GM21447 (cell line): ENCODE measurements at regions not wholly inside any gene's neighbourhood (a gene's known extent, or its start where the extent isn't known, plus 50 kb on each side); places are given as distances from the start of the nearest gene placed in this dataset.
"Not testable (repeated sequence)": the region's sequence is repeated elsewhere in the genome, so short reads cannot be mapped to it uniquely, and the experiment has no call there.

Experiments
- ATAC-seq: cut with Tn5 transposase; IDR thresholded peaks from one replicate; pipeline ENCODE4 v1.9.1; 2021; ENCODE audit not compliant: unreplicated experiment

DNA sequence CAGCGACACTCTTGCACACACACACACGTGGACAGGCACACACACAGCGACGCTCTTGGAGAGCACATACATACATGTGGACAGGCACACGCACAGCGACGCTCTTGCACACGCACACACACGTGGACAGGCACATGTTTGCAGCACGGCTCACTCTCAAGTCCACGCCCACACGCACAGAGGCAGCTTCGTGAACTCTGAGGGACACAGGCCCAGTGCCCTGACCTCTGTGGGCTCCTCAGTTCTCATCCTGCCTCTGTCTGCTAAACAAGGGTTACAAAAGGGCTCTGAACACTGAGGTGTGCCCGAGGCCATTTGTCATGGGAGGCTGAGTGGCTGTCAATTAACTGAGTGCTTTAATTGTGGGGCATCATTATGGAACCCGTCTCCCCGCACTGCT, 558.8 kb upstream of the ADAMTS16 start:
- ATAC-seq, result no peak

- ATAC-seq, result no peak
These were observed 555.1 kb upstream of the ADAMTS16 start for GRCh38 chr5:4584982-4585381.

DNA sequence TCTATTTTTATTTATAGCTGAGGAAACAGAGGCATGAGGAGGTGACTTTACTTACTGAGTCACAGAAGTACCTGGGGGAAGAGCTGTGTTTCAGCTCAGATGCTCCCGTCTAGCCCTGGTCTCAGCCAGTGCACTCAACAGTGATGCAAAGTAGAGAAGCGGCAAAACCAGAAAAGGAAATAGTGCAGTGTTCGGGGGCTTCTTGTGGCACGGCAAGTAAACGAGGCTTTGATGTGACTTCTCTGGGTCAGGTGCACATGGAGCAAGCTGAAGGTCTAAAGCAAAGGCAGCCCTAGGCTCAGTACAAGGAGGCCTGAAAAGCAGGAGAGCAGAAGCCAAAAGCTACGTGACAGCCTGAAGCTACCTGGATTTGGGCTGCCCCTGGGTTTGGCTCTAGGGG, 526.7 kb upstream of the ADAMTS16 start:
- ATAC-seq, result no peak

DNA sequence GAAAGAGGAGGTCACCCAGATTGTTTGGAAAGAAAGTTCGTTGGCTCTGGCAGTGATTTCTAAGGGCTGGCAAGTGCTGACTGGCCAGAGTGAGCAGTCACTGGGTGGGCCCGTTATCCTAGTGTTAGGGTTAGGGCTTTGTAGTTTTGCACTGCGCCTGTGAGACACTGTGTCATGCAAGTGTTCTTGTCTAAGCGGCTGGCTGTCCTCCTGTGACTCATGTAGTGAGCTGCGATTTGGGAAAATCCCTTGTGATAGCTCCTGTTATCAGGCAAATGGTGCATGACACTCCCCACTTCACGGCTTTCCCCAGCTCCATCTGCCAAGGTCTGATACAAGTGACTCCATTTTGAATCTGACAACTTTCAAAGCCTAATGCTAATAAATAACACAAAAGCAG, 526.0 kb upstream of the ADAMTS16 start:
- ATAC-seq, result no peak

- not testable (repeated sequence) for ATAC-seq
These were observed 524.8 kb upstream of the ADAMTS16 start for GRCh38 chr5:4615369-4615768.

GRCh38 chr5:4625206-4625896, 514.8 kb upstream of the ADAMTS16 start:
- ATAC-seq, result no peak

DNA sequence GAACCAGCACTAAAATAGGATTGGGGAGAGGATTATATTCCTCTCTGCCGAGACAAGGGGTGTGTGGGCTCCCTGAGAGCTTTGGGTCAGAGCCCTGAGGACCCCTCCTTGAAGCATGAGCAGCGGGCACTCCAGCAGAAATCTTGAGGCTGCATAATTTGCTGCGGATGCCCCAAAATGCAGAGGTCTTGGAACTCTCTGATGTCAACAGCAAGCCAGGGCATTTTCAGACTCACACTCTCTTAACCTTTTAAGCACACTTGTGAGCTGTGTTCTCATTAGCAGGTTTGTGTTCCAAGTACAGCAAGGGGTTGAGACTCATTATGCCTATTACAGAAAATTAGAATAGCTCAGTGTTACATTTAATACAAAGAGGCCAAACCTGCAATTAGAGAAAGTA, 513.0 kb upstream of the ADAMTS16 start:
- no peak for ATAC-seq

DNA sequence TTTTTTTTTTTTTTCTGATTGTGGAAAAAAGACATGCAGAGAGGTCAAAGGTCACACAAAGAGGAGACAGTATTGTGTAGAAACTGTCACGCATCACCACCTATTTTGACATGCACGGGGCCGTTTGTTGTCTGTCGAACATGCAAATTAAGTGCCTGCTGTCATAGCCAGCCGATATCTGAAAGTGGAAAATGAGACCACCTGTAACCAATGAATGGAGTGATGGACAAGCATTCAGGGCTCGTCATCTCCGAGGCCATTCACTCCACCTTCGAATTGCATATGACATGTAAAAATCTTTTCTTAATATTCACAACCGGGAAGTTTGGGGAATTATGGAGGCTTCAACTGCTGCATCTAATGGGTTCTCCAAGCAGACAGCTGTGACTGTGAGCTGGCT, 512.2 kb upstream of the ADAMTS16 start:
- no peak for ATAC-seq

DNA sequence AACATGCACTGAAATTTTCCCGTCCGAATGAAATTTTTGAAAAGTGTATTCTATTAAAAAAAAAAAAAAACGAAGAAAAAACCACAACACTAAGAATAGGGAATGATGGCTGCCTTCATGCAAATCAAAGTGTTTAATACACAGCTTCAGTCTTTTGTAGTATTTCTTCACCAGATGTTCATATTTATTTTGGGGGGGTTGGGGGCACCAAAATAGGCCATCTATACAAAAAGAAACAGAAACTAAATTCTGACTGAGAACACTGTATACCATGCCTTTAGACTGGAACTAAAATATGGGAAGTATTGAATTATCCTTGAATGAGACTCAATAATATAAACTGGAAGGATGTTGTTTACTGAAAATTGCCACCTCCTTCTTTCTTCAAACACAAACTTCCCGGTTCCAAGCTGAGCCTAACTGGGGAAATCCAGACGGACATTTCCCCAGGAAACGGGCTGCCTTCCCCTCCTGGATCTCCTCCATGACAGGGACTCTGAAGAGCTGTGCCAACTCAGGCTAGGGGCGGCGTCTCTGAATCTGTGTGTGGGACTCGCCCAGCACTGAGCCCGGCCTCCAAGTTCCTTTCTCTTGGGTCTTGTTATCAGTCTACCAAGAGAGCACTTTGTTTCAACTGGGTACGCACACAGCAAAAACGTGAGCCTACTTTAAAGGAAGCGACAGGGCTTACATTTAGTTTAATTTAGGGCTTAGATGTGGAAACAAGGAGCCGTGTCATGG, 511.3 kb upstream of the ADAMTS16 start:
- ATAC-seq, result no peak

DNA sequence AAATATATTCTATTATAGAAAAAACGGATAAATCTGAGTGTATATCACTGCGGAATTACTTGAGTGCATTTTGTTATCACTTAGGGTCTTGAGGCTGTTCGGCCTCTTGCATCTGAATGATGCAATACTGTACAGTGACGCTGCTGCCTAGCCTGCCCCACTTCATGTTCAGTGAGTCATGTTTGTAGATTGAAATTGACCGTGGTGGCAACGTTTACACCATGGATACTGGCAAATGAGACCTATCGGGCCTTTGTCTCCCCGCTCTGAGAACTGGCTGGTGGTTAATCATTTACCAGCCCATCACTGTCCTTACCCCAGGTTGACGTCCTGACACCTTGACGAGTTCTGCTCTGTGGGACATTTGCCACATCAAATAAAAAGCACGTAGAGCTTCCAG, 510.1 kb upstream of the ADAMTS16 start:
- ATAC-seq, result no peak

- no peak for ATAC-seq
These were observed 505.8 kb upstream of the ADAMTS16 start for GRCh38 chr5:4634342-4634741.

- no peak for ATAC-seq
These were observed 503.8 kb upstream of the ADAMTS16 start for GRCh38 chr5:4636378-4636777.

- ATAC-seq, result no peak
These were observed 500.2 kb upstream of the ADAMTS16 start for GRCh38 chr5:4639946-4640345.

DNA sequence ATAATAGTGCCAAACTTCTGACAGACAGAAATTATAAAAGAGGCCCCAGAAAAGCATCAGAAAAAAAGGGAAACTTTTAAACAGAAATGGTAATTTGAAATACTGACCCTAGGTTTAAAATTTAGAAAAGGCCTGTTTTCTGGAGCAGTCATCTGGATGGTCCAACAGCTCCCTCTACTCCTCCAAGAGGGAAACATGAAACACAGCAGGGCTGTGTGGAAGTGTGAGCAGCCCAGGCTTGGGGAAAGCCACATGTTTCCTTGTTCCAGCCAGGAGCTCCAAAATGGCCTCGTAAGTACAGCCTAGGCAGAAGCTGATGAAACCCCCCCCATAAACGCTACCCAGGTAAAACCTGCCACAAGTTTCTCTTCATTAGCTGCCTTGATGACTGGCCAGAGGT, 499.3 kb upstream of the ADAMTS16 start:
- no peak for ATAC-seq

GRCh38 chr5:4642525-4642924, 497.6 kb upstream of the ADAMTS16 start:
- no peak for ATAC-seq

GRCh38 chr5:4643190-4643589, 496.9 kb upstream of the ADAMTS16 start:
- no peak for ATAC-seq

- ATAC-seq, result no peak
These were observed 496.2 kb upstream of the ADAMTS16 start for GRCh38 chr5:4643960-4644359.

- no peak for ATAC-seq
These were observed 493.3 kb upstream of the ADAMTS16 start for GRCh38 chr5:4646715-4647375.

DNA sequence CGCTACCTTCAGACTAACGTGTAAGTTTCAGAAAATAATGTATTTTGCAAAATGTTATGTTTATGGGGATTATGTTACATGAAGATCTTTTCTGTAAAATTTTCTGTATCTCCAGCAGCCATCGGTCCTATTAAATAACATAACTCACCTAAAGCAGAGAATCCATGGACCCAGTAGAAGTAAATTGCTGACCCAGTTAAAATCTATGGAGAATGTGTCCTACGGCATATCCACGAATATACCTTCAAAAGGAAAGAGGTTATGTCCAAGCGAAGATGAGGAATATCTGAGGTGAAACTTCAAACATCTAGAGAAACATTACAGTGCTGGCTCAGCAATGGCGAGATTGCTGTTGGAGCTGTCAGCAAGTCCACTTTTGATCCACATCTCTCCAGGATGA, 492.2 kb upstream of the ADAMTS16 start:
- ATAC-seq, result no peak

DNA sequence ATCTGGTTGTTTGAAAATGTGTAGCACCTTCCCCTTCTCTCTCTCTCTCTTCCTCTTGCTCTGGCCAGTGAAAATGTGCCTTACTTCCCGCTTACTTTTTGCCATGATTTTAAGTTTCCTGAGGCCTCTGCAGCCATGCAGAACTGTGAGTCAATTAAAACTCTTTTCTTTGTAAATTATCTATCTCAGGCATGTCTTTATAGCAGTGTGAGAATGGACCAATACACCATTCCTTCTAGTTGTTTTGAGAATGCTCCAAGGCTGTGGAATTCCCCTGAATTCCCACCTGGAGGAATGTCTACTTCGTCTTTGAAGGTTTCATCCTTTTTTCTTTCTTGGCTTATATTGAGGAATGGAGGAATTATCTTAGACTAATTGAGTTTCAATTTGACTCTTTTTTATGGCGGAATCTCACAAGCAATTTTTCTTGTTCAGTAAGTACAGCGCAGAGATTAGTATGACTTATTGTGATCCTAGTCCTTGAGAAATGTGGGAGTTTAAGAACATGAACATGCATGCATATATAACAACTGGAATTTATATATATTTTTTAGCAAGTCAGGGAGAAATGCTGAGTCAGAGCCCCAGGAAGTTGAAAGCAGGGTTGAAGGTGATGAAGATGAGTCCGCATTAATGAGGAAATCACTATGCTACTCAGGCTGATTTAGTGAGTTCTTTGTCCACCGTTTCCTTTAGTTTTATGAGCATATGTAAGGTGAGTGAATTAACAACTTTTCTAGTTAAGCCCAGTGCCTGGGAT, 488.1 kb upstream of the ADAMTS16 start:
- ATAC-seq, result no peak

DNA sequence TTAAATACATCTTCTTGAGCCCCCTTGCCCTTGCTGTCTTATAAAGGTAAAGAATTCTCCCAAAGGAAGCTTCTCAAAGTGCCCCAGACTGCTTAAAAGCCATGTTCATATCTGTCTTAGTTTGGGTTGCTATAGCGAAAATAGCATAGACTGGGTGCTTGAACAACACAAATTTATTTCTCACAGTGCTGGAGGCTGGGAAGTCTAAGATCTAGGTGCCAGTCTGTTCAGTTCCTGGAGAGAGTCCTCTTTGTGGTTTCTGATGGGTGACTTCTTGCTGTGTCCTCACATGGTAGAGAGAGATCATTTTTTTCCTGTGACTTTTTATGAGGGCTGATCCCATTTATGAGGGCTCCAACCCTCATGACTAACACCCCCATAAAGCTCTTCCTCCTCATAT, 486.7 kb upstream of the ADAMTS16 start:
- ATAC-seq, result no peak
